HG03060 (cell line): ENCODE measurements at regions not wholly inside any gene's neighbourhood (a gene's known extent, or its start where the extent isn't known, plus 50 kb on each side); places are given as distances from the start of the nearest gene placed in this dataset.
A peak's percentile ranks its signal among the peaks of the same experiment; 100 is the strongest.
"Not testable (repeated sequence)": the region's sequence is repeated elsewhere in the genome, so short reads cannot be mapped to it uniquely, and the experiment has no call there.

ENCODE experiments used
- ATAC-seq: cut with Tn5 transposase; IDR thresholded peaks from one replicate; pipeline ENCODE4 v1.9.1; 2021; ENCODE audit warnings: low read depth, moderate number of reproducible peaks; ENCODE audit not compliant: unreplicated experiment

GRCh38 chr6:22349051-22349450 lies 52.2 kb upstream of the PRL start:
- ATAC-seq = no peak

- ATAC-seq = no peak
Observed at GRCh38 chr6:22349528-22349927, 52.7 kb upstream of the PRL start.

GRCh38 chr6:22350109-22350508 lies 53.3 kb upstream of the PRL start:
- ATAC-seq = no peak

- ATAC-seq = no peak
Observed at GRCh38 chr6:22353101-22353500, 56.3 kb upstream of the PRL start.

GRCh38 chr6:22356362-22356940 lies 59.6 kb upstream of the PRL start:
- no peak for ATAC-seq

GRCh38 chr6:22357724-22358189 lies 60.9 kb upstream of the PRL start:
- ATAC-seq = no peak

- no peak for ATAC-seq
Observed at GRCh38 chr6:22361576-22361975, 64.7 kb upstream of the PRL start.

- no peak for ATAC-seq
Observed at GRCh38 chr6:22362361-22362760, 65.5 kb upstream of the PRL start.

GRCh38 chr6:22363166-22363713 lies 66.4 kb upstream of the PRL start:
- no peak for ATAC-seq

GRCh38 chr6:22363714-22364239 lies 66.9 kb upstream of the PRL start:
- no peak for ATAC-seq

GRCh38 chr6:22364306-22364705 lies 67.5 kb upstream of the PRL start:
- no peak for ATAC-seq

- no peak for ATAC-seq
Observed at GRCh38 chr6:22366214-22366613, 69.4 kb upstream of the PRL start.

- ATAC-seq = no peak
Observed at GRCh38 chr6:22367346-22367745, 70.5 kb upstream of the PRL start.

- no peak for ATAC-seq
Observed at GRCh38 chr6:22368794-22369193, 72.0 kb upstream of the PRL start.

- ATAC-seq = peak; percentile 89
Observed at GRCh38 chr6:22372922-22373321, 76.1 kb upstream of the PRL start.

- not testable (repeated sequence) for ATAC-seq
Observed at GRCh38 chr6:22374950-22375349, 78.1 kb upstream of the PRL start.

GRCh38 chr6:22376293-22376692 lies 79.5 kb upstream of the PRL start:
- ATAC-seq = not testable (repeated sequence)

- ATAC-seq = not testable (repeated sequence)
Observed at GRCh38 chr6:22378536-22378935, 81.7 kb upstream of the PRL start.

GRCh38 chr6:22380236-22380635 lies 83.4 kb upstream of the PRL start:
- ATAC-seq = no peak

GRCh38 chr6:22381845-22382544 lies 85.2 kb upstream of the PRL start:
- ATAC-seq = no peak

GRCh38 chr6:22383016-22383415 lies 86.2 kb upstream of the PRL start:
- ATAC-seq = no peak

- no peak for ATAC-seq
Observed at GRCh38 chr6:22392711-22393110, 95.9 kb upstream of the PRL start.
